ENCODE measurements at regions not wholly inside any gene's neighbourhood (a gene's known extent, or its start where the extent isn't known, plus 50 kb on each side); places are given as distances from the start of the nearest gene placed in this dataset.

- TF ChIP-seq CTCF (IDR thresholded peaks at IDR 0.05) = no peak
- no peak for TF ChIP-seq POLR2A (IDR thresholded peaks at IDR 0.05)
Observed at GRCh38 chr13:87952377-87952776, 281.2 kb downstream of the SLITRK5 start.

All from esophagus squamous epithelium (tissue), 4 donors.